GM21381 (cell line): ENCODE measurements at regions not wholly inside any gene's neighbourhood (a gene's known extent, or its start where the extent isn't known, plus 50 kb on each side); places are given as distances from the start of the nearest gene placed in this dataset.

Experiments used
- ATAC-seq: cut with Tn5 transposase; IDR thresholded peaks from one replicate; pipeline ENCODE4 v1.9.1; 2021; ENCODE audit warnings: mild to moderate bottlenecking, moderate library complexity; ENCODE audit not compliant: unreplicated experiment

- no peak for ATAC-seq
These were observed 315.4 kb downstream of the RBM26 start for GRCh38 chr13:79090552-79091124.

- no peak for ATAC-seq
These were observed 321.1 kb downstream of the RBM26 start for GRCh38 chr13:79084802-79085424.

- ATAC-seq, result no peak
These were observed 324.1 kb downstream of the RBM26 start for GRCh38 chr13:79081942-79082341.

- ATAC-seq, result no peak
These were observed 326.7 kb downstream of the RBM26 start for GRCh38 chr13:79079351-79079839.

GRCh38 chr13:79075703-79076102, 330.4 kb downstream of the RBM26 start:
- ATAC-seq, result no peak

GRCh38 chr13:79070343-79070974, 335.6 kb downstream of the RBM26 start:
- ATAC-seq, result no peak

GRCh38 chr13:79062291-79062690, 343.8 kb downstream of the RBM26 start:
- ATAC-seq, result no peak

- ATAC-seq, result no peak
These were observed 345.8 kb downstream of the RBM26 start for GRCh38 chr13:79060216-79060615.

- no peak for ATAC-seq
These were observed 349.3 kb downstream of the RBM26 start for GRCh38 chr13:79056706-79057105.

GRCh38 chr13:79051472-79051871, 354.6 kb downstream of the RBM26 start:
- no peak for ATAC-seq

- no peak for ATAC-seq
These were observed 361.6 kb downstream of the RBM26 start for GRCh38 chr13:79044415-79044814.

GRCh38 chr13:79043208-79043607, 362.8 kb downstream of the RBM26 start:
- ATAC-seq, result no peak

- no peak for ATAC-seq
These were observed 368.9 kb downstream of the RBM26 start for GRCh38 chr13:79037197-79037596.

GRCh38 chr13:79034341-79034740, 371.7 kb downstream of the RBM26 start:
- no peak for ATAC-seq

- ATAC-seq, result no peak
These were observed 371.6 kb upstream of the OBI1 start for GRCh38 chr13:79030513-79030912.

- no peak for ATAC-seq
These were observed 359.2 kb upstream of the OBI1 start for GRCh38 chr13:79018166-79018565.

GRCh38 chr13:79011179-79011578, 352.2 kb upstream of the OBI1 start:
- no peak for ATAC-seq

- ATAC-seq, result no peak
These were observed 345.3 kb upstream of the OBI1 start for GRCh38 chr13:79003989-79004898.

- ATAC-seq, result no peak
These were observed 340.5 kb upstream of the OBI1 start for GRCh38 chr13:78999494-78999893.

GRCh38 chr13:78998630-78999315, 339.8 kb upstream of the OBI1 start:
- ATAC-seq, result no peak
